ENCODE measurements at regions not wholly inside any gene's neighbourhood (a gene's known extent, or its start where the extent isn't known, plus 50 kb on each side); places are given as distances from the start of the nearest gene placed in this dataset.

DNA sequence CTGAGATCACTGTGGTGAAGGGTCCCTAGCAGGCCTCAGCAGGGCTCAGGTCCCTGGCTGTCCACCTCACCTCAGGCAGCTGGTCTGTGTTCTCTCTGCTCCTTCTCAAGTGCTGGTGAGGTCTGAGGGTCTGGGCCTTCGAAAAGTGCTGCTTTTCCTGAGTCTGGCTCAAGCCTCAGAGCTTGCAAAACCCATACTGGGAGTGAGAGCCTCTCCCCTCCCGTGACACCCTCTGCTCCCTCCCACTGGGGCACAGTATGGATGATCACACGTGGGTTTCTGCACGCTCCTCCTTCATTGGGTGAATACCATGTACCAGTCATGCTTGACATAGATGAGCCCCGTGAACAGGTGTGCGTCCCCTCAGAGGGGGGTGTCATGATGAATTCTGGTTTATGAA is 73.3 kb upstream of the WASF3 start:
- TF ChIP-seq CTCF (IDR thresholded peaks at IDR 0.05) (no peak), POLR2A (IDR thresholded peaks at IDR 0.05) (no peak)

All from uterus (tissue), 2 donors.